ENCODE measurements at regions not wholly inside any gene's neighbourhood (a gene's known extent, or its start where the extent isn't known, plus 50 kb on each side); places are given as distances from the start of the nearest gene placed in this dataset.

GRCh38 chr10:78200686-78201085 lies 167.0 kb downstream of the RPS24 start:
- no peak for ATAC-seq
- no peak overlapping the region for H3K27ac ChIP-seq
- no peak for TF ChIP-seq CTCF (IDR thresholded peaks at IDR 0.05)
- intact Hi-C loops (cut with DNase I): no loop called here
- no peak overlapping the region for H3K4me3 ChIP-seq
- DNase-seq: no peak
- peaks cover 0 to 2% (median 0%) of the 10 kb centered on the region in 3 donors for H3K27me3 ChIP-seq (ENCODE audit: insufficient read depth in 3 of 3, low read length in 2 of 3)
- no peaks in the 10 kb centered on the region for H3K36me3 ChIP-seq (ENCODE audit: insufficient read depth in 1 of 2, low read depth in 1 of 2)
- H3K4me1 ChIP-seq: no peaks in the 10 kb centered on the region
- WGBS, 3 donors: 54 to 77% (median 57%) methylated on average over 3 of the region's 3 CpGs
- H3K9me3 ChIP-seq: no peaks in the 10 kb centered on the region

GRCh38 chr10:78202386-78202785 lies 168.7 kb downstream of the RPS24 start:
- Histone ChIP-seq H3K4me3 (no peak overlapping the region), H3K27ac (no peak overlapping the region), H3K4me1 (no peaks in the 10 kb centered on the region), H3K27me3 (ENCODE audit: insufficient read depth in 3 of 3, low read length in 2 of 3) (peaks cover 0 to 2% (median 0%) of the 10 kb centered on the region in 3 donors), H3K36me3 (ENCODE audit: insufficient read depth in 1 of 2, low read depth in 1 of 2) (no peaks in the 10 kb centered on the region), H3K9me3 (no peaks in the 10 kb centered on the region)
- ATAC-seq (no peak), DNase-seq (no peak)
- TF ChIP-seq CTCF (IDR thresholded peaks at IDR 0.05): no peak
- WGBS, 3 donors: 82 to 91% (median 87%) methylated on average over 4 of the region's 4 CpGs
- intact Hi-C loops (cut with DNase I): no loop called here

GRCh38 chr10:78203915-78204818 lies 170.5 kb downstream of the RPS24 start:
- no peak overlapping the region for H3K27ac ChIP-seq
- ATAC-seq (no peak), DNase-seq (no peak)
- 76 to 78% (median 77%) methylated on average over 7 to 9 of the region's 9 CpGs for WGBS, 3 donors
- intact Hi-C loops (cut with DNase I): no loop called here
- TF ChIP-seq CTCF (IDR thresholded peaks at IDR 0.05): no peak
- no peak overlapping the region for H3K4me3 ChIP-seq
- H3K36me3 ChIP-seq (ENCODE audit: insufficient read depth in 1 of 2, low read depth in 1 of 2): no peaks in the 10 kb centered on the region
- no peaks in the 10 kb centered on the region for H3K9me3 ChIP-seq
- H3K4me1 ChIP-seq: no peaks in the 10 kb centered on the region
- no peaks in the 10 kb centered on the region for H3K27me3 ChIP-seq (ENCODE audit: insufficient read depth in 3 of 3, low read length in 2 of 3)

GRCh38 chr10:78205457-78206016 lies 171.9 kb downstream of the RPS24 start:
- 75 to 94% (median 80%) methylated on average over 5 of the region's 5 CpGs for WGBS, 3 donors
- H3K4me1 ChIP-seq: no peaks in the 10 kb centered on the region
- H3K36me3 ChIP-seq (ENCODE audit: insufficient read depth in 1 of 2, low read depth in 1 of 2): no peaks in the 10 kb centered on the region
- intact Hi-C loops (cut with DNase I): no loop called here
- DNase-seq (no peak), ATAC-seq (no peak)
- no peak for TF ChIP-seq CTCF (IDR thresholded peaks at IDR 0.05)
- no peak overlapping the region for H3K4me3 ChIP-seq
- no peak overlapping the region for H3K27ac ChIP-seq
- no peaks in the 10 kb centered on the region for H3K27me3 ChIP-seq (ENCODE audit: insufficient read depth in 3 of 3, low read length in 2 of 3)
- no peaks in the 10 kb centered on the region for H3K9me3 ChIP-seq
